Epithelial cell of esophagus (primary cell): ENCODE measurements at regions not wholly inside any gene's neighbourhood (a gene's known extent, or its start where the extent isn't known, plus 50 kb on each side); places are given as distances from the start of the nearest gene placed in this dataset.

Experiments used
- DNase-seq: peaks from one replicate; pipeline ENCODE4 v3.0.0; 2010; ENCODE audit warnings: low read depth
- H3K4me3 ChIP-seq: 2 replicates; pipeline ENCODE4 v1.5.1; 2011; ENCODE audit warnings: mild to moderate bottlenecking, low read length, control low read depth
- TF ChIP-seq, protein P1 (sequence below): IDR thresholded peaks from 2 replicates; pipeline ENCODE4 v1.5.1; 2011; ENCODE audit warnings: low read depth, mild to moderate bottlenecking, low read length, control low read depth, inconsistent platforms; ENCODE audit not compliant: insufficient read depth; ENCODE audit errors: missing control alignments

DNA sequence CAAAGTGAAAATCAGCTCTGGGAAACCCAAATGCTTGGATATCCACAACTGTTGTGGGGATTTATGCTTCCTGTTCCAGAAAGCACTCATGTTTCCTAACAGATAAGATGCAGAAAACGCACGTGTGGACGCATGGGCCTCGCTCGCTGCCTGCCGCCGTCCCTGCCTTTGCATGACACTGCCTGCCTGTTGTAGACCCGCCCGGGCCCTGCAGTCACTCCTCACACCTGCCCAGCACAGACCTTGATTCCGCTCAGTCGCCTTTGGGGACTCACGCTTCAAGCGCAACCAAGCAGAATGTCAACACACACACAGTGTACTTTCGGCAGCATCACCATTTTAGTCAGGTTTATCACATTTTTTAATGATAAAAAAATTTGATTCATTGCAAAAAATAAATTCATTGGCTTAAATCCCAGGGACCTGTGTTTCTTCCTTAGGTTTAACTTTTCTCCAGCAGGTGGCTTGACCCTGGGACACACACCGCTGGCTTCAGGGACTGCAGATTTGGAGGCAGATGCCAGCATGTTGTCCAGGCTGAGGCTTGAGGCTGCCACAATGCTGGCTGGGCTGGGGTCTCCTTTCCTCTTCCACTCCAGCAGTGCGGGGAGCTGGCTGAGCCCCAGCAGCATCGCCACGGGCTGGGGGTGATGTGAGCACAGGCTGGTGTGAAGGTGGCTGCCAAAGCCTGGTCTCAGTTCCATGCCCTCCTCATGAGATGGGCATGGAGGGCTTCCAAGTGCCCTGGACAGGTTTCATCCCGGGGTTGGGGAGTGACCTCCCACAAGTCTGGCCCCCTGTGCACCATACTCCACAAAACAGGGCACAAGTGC lies 416.9 kb upstream of the IRX4 start:
- no peak for DNase-seq
- H3K4me3 ChIP-seq: no peak overlapping the region
- TF ChIP-seq, protein P1, sequence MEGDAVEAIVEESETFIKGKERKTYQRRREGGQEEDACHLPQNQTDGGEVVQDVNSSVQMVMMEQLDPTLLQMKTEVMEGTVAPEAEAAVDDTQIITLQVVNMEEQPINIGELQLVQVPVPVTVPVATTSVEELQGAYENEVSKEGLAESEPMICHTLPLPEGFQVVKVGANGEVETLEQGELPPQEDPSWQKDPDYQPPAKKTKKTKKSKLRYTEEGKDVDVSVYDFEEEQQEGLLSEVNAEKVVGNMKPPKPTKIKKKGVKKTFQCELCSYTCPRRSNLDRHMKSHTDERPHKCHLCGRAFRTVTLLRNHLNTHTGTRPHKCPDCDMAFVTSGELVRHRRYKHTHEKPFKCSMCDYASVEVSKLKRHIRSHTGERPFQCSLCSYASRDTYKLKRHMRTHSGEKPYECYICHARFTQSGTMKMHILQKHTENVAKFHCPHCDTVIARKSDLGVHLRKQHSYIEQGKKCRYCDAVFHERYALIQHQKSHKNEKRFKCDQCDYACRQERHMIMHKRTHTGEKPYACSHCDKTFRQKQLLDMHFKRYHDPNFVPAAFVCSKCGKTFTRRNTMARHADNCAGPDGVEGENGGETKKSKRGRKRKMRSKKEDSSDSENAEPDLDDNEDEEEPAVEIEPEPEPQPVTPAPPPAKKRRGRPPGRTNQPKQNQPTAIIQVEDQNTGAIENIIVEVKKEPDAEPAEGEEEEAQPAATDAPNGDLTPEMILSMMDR: no peak

DNA sequence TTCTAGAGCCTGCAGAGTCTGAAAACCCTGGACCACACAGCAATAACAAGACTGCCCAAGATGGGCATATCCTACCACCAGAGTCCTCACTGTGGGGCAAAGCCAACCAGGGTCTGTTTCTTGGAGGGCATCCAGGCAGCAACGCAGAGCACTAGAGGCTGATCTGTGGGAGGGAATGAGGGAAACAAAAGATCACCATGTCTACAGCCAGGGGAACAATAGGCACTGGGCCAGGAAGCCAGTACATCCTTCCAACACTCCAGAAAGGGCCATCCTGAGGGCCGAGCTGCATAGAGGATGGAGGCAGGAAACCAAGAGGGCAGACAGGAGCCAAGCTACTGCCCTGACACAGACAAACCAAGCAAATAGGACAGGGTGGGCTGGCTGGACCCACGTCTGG lies 416.1 kb upstream of the IRX4 start:
- DNase-seq: no peak
- H3K4me3 ChIP-seq: no peak overlapping the region
- TF ChIP-seq, protein P1: no peak

DNA sequence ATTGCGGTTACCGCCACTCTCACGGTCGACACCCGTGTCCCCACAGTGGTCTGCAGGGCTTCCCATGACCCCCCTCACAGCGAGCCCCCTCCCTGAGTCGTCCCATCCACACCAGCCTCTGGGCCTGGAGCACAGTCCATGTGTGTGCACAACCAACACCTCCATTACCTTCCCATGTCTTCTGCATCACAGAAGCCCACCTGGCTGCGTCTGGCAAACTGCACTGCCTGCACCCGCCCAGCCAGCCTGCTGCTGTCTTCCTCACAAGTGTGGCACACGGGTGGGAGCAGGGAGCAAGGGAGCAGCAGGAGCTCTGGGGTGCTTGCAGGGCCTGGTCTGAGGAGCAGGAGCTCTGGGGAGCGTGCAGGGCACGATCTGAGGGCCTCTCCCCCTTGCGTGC lies 415.3 kb upstream of the IRX4 start:
- H3K4me3 ChIP-seq: no peak overlapping the region
- DNase-seq: no peak
- TF ChIP-seq, protein P1: no peak

DNA sequence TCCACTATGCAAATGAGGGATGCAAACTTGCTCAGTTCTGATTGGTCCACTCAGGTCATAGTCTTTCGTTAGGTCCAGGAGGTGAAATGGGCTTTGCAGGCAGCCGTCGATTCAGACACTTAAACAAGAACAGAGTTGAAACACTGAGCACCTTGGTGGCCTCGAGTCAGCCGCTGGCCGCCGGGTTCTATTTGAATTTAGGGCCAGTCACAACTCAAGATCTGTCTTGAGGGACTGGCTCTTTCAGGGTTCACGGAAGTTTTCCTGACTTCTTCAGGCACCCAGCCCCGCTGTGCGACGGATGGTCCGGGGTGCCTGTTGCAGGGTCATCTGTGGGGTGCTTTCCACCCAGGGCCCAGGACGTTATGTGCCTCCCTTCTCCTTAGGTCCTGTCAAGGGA lies 412.8 kb upstream of the IRX4 start:
- no peak for DNase-seq
- H3K4me3 ChIP-seq: no peak overlapping the region
- TF ChIP-seq, protein P1: no peak

DNA sequence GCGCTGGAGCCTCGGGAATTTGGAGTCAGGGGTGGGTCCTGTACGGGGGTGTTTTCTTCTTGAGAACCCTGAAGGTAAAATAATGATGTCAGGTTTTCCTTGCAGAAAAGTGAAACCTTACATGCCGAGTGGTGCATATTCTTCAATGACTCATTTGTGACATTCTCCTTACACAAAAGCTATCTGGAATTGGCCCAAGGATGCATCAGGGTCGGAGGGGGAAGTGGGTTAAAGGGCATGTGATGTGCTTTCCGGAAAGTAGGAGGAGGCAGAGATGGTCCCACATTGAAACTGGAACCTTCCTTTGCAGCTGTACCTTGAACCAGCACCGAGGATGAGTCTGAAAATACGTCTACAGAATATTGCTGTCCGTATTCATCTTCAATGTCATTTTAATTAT lies 411.2 kb upstream of the IRX4 start:
- TF ChIP-seq, protein P1: no peak
- DNase-seq: no peak
- no peak overlapping the region for H3K4me3 ChIP-seq

DNA sequence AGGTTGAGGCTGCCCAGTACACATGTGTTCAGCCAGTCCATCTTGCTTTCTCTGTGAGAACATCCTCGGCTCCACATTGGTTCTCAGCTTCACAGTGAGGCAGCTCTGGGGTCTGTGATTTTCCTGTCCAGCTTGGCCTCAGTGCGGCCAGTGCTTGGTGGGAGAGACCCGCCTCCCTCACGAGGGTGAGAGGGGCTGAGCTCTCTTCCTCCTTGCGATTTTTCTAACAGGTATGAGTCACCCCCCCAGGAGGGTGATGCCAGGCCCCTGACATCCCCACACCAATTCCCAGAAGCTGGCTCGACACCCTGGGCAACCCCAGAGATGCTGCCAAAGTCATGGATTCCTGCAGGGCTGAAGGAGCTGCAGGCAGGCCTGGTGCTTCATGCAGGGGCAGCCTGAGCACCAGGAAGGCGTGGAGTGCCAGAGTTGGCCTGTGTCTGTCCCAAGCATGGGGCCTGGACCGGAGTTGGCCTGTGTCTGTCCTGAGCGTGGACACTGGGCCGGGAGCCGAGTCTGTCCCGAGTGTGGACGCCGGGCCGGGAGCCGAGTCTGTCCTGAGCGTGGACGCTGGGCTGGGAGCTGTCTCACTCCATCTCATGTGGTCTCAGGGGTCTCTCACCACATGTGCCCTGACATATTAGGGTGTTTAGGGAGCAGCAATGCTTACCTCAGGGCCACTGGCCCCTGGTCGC lies 408.6 kb upstream of the IRX4 start:
- DNase-seq: no peak
- H3K4me3 ChIP-seq: no peak overlapping the region
- TF ChIP-seq, protein P1: no peak

DNA sequence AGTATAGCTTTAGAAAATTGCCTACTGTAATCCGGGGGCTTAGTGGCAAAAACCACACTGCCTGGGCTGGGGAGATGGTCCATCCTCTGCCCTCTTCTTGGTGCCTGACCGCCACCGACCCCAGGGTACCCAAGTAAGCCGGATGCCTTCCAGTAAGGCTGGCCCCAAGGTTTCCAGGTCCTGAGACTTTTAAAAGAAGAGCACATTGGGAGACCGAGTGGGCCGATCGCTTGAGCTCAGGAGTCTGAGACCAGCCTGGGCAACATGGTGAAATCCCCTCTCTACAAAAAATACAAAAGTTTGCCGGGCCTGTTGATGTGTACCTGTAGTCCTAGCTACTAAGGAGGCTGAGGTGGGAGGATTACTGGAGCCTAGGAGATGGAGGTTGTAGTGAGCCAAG lies 406.7 kb upstream of the IRX4 start:
- TF ChIP-seq, protein P1: no peak
- DNase-seq: no peak
- no peak overlapping the region for H3K4me3 ChIP-seq
